GM12864 (cell line): ENCODE measurements at regions not wholly inside any gene's neighbourhood (a gene's known extent, or its start where the extent isn't known, plus 50 kb on each side); places are given as distances from the start of the nearest gene placed in this dataset.

Source experiments
- DNase-seq: peaks from one replicate; pipeline ENCODE4 v3.0.0-alpha.2; 2011; ENCODE audit warnings: low read depth
- H3K4me3 ChIP-seq: 2 replicates; pipeline ENCODE4 v1.5.1; 2011; ENCODE audit warnings: mild to moderate bottlenecking, low read depth, low read length, control low read depth
- CTCF ChIP-seq: IDR thresholded peaks from 2 replicates; pipeline ENCODE4 v1.5.1; 2011; ENCODE audit warnings: low read depth, mild to moderate bottlenecking, moderate library complexity, low read length, control low read depth, inconsistent platforms; ENCODE audit errors: missing control alignments

GRCh38 chr14:53701108-53701875 is 255.3 kb downstream of the BMP4 start:
- no peak for DNase-seq
- H3K4me3 ChIP-seq: no peak overlapping the region
- TF ChIP-seq CTCF: no peak

- no peak overlapping the region for H3K4me3 ChIP-seq
- TF ChIP-seq CTCF: no peak
- DNase-seq: no peak
Observed at GRCh38 chr14:53696217-53696965, 260.2 kb downstream of the BMP4 start.

- TF ChIP-seq CTCF: no peak
- no peak for DNase-seq
- no peak overlapping the region for H3K4me3 ChIP-seq
Observed at GRCh38 chr14:53695692-53696214, 260.9 kb downstream of the BMP4 start.

GRCh38 chr14:53692885-53693284 is 263.7 kb downstream of the BMP4 start:
- TF ChIP-seq CTCF: no peak
- no peak for DNase-seq
- no peak overlapping the region for H3K4me3 ChIP-seq

- TF ChIP-seq CTCF: no peak
- no peak for DNase-seq
Observed at GRCh38 chr14:53692451-53692850, 264.2 kb downstream of the BMP4 start.

GRCh38 chr14:53683229-53683628 is 273.4 kb downstream of the BMP4 start:
- no peak overlapping the region for H3K4me3 ChIP-seq
- DNase-seq: no peak
- TF ChIP-seq CTCF: no peak

More at GRCh38 chr14:53692451-53692850, 264.2 kb downstream of the BMP4 start:
- H3K4me3 ChIP-seq: no peak overlapping the region

- DNase-seq: no peak
- TF ChIP-seq CTCF: no peak
- no peak overlapping the region for H3K4me3 ChIP-seq
Observed at GRCh38 chr14:53672526-53672925, 284.1 kb downstream of the BMP4 start.
